ENCODE measurements at regions not wholly inside any gene's neighbourhood (a gene's known extent, or its start where the extent isn't known, plus 50 kb on each side); places are given as distances from the start of the nearest gene placed in this dataset.

DNA sequence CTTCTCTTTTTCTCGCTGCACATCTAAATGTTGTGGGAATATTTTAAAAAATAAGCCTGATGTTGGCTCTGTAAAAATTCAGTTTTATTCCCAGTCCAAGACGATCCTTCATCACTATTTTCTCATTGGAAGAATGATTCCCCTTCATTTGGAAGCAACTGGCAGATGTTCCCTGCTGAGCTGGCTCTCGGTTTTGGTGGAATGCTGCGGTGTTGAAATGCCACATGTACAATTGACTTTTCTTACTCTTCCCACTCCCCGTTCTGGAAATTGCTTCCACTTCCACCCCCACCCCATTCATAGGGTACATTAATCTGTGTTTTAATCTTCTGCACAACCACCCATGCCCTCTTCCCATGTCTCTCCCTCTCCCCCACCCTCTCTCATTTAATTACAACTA lies 496.3 kb upstream of the MAP3K7 start:
- WGBS, 2 donors: 63 to 64% methylated on average over 5 of the region's 5 CpGs
- no peaks in the 10 kb centered on the region for H3K27me3 ChIP-seq
- H3K4me3 ChIP-seq (replicated peaks in 1 of 3): no peak overlapping the region
- TF ChIP-seq CTCF (IDR thresholded peaks at IDR 0.05): no peak
- no peak for TF ChIP-seq POLR2A (IDR thresholded peaks at IDR 0.05)
- intact Hi-C loops (cut with DNase I): no loop called here
- no peaks in the 10 kb centered on the region for H3K9me3 ChIP-seq
- no peaks in the 10 kb centered on the region for H3K4me1 ChIP-seq
- DNase-seq: no peak
- no peaks in the 10 kb centered on the region for H3K36me3 ChIP-seq
- no peak overlapping the region for H3K27ac ChIP-seq

DNA sequence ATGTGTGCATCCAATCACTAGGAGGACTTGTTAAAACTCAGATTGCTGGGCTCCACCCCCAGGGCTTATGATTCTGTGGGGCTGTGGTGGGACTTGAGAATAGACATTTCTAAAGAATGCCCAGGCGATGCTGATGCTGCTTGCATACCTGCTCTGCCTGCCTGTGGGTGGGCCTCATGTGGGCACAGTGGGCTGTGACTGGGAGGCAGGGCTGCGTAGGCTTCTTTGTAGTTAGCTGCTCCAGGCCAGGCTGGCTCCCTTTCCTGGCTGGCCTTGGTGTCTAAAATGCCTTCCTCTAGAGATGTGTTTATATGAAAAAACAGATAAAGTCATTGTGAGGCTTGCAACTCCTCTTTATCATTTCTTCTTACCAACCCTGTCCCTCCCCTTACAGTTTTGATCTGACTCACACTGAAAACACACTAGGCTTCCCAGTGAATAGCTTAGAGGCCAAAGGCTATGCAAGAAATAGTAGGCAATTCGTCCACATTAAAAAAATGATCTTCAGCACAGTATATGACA lies 495.5 kb upstream of the MAP3K7 start:
- no peak overlapping the region for H3K4me3 ChIP-seq (replicated peaks in 1 of 3)
- no peaks in the 10 kb centered on the region for H3K4me1 ChIP-seq
- no peaks in the 10 kb centered on the region for H3K27me3 ChIP-seq
- TF ChIP-seq POLR2A (IDR thresholded peaks at IDR 0.05): no peak
- TF ChIP-seq CTCF (IDR thresholded peaks at IDR 0.05): no peak
- no peak for DNase-seq
- intact Hi-C loops (cut with DNase I): no loop called here
- H3K9me3 ChIP-seq: no peaks in the 10 kb centered on the region
- H3K36me3 ChIP-seq: no peaks in the 10 kb centered on the region
- 89 to 91% methylated on average over 3 of the region's 3 CpGs for WGBS, 2 donors
- H3K27ac ChIP-seq: no peak overlapping the region

- 32 to 38% methylated on average over 6 of the region's 6 CpGs for WGBS, 2 donors
- no peak overlapping the region for H3K4me3 ChIP-seq (replicated peaks in 1 of 3)
- intact Hi-C loops (cut with DNase I): no loop called here
- no peaks in the 10 kb centered on the region for H3K36me3 ChIP-seq
- H3K27ac ChIP-seq: no peak overlapping the region
- no peaks in the 10 kb centered on the region for H3K9me3 ChIP-seq
- TF ChIP-seq CTCF (IDR thresholded peaks at IDR 0.05) (peak in 5 of 6 experiments; percentile 18 to 60 (median 51)), POLR2A (IDR thresholded peaks at IDR 0.05) (no peak)
- H3K27me3 ChIP-seq: no peaks in the 10 kb centered on the region
- H3K4me1 ChIP-seq: no peaks in the 10 kb centered on the region
- DNase-seq: no peak
Measured at GRCh38 chr6:91081452-91082067, 494.7 kb upstream of the MAP3K7 start.

DNA sequence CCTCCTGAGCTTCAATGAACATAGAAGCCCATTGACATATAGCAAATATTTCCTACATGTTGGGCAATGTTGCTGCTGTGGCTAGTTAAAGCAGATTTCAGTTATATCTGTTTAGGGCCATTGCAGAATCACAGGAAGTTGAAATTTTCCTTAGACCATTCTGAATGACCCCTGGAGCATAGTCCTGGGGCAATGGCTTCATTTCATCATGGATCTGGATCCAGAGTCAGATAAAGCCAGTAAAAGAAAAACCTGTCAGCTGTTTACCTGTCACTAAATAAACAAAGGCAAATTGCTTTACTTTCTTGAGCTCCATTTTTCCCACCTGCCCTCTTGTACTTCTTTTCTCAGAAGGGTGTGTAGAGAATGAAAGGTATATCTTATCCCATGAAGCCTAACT lies 494.0 kb upstream of the MAP3K7 start:
- no peaks in the 10 kb centered on the region for H3K9me3 ChIP-seq
- H3K4me1 ChIP-seq: no peaks in the 10 kb centered on the region
- H3K36me3 ChIP-seq: no peaks in the 10 kb centered on the region
- no peaks in the 10 kb centered on the region for H3K27me3 ChIP-seq
- intact Hi-C loops (cut with DNase I): no loop called here
- H3K4me3 ChIP-seq (replicated peaks in 1 of 3): no peak overlapping the region
- no peak for DNase-seq
- TF ChIP-seq POLR2A (IDR thresholded peaks at IDR 0.05): no peak
- TF ChIP-seq CTCF (IDR thresholded peaks at IDR 0.05): no peak
- H3K27ac ChIP-seq: no peak overlapping the region

DNA sequence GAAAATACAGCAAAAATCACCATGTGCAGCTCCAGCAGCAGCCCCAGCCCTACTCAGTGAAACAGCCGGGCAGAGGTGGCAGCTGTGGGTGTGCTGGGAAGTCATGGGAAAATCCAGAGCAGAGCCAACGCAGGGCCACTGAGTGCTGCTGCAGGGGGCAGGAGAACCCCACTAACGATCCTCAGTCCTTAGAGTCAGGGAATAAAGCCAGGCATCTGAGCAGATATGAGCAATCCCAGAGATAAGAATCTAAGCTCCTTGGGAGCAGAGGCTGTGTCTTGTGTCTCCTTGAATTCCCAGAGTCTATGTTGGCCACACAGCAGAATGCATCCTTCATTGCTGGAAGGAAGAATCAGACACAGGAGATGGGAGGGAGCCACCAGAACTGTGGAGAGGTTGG lies 493.1 kb upstream of the MAP3K7 start:
- Histone ChIP-seq H3K27me3 (no peaks in the 10 kb centered on the region), H3K4me1 (no peaks in the 10 kb centered on the region), H3K9me3 (no peaks in the 10 kb centered on the region), H3K27ac (no peak overlapping the region), H3K36me3 (no peaks in the 10 kb centered on the region), H3K4me3 (replicated peaks in 1 of 3) (no peak overlapping the region)
- TF ChIP-seq POLR2A (IDR thresholded peaks at IDR 0.05) (no peak), CTCF (IDR thresholded peaks at IDR 0.05) (no peak)
- 51 to 66% methylated on average over 3 of the region's 3 CpGs for WGBS, 2 donors
- no peak for DNase-seq
- intact Hi-C loops (cut with DNase I): no loop called here

Data from thyroid gland (tissue), 4 donors.